Spleen (tissue), 11 donors: ENCODE measurements at regions not wholly inside any gene's neighbourhood (a gene's known extent, or its start where the extent isn't known, plus 50 kb on each side); places are given as distances from the start of the nearest gene placed in this dataset.

Experiments
- DNase-seq: peaks from one replicate; pipeline ENCODE4 v3.0.0-alpha.2; 2020
- H3K27ac ChIP-seq, 8 donors: fragments of 200-600 bp; sonication (generic) in 7 of 8; 1 replicate in 4 of 8; 2 replicates in 4 of 8; pipeline versions ENCODE4 v1.5.0 to v1.8.0; 2016 to 2021; ENCODE audit warnings: inconsistent platforms in 4 of 8, mild to moderate bottlenecking in 4 of 8, moderate library complexity in 1 of 8
- H3K27me3 ChIP-seq, 7 donors: fragments of 200-600 bp; sonication (generic) in 6 of 7; replicated peaks in 1 of 7; 1 replicate in 4 of 7; 2 replicates in 3 of 7; pipeline versions ENCODE4 v1.5.0 to v1.8.0; 2016 to 2021; ENCODE audit warnings: inconsistent platforms in 3 of 7, mild to moderate bottlenecking in 1 of 7
- H3K36me3 ChIP-seq, 6 donors: fragments of 200-600 bp; sonication (generic) in 5 of 6; 1 replicate in 4 of 6; 2 replicates in 2 of 6; pipeline versions ENCODE4 v1.5.0 to v1.8.0; 2016 to 2021; ENCODE audit warnings: inconsistent platforms in 2 of 6
- H3K4me1 ChIP-seq, 6 donors: fragments of 200-600 bp; sonication (generic) in 5 of 6; 1 replicate in 3 of 6; 2 replicates in 3 of 6; pipeline versions ENCODE4 v1.5.0 to v1.8.0; 2016 to 2021; ENCODE audit warnings: inconsistent platforms in 3 of 6
- H3K4me3 ChIP-seq, 8 donors: fragments of 200-600 bp; sonication (generic) in 7 of 8; 1 replicate in 4 of 8; 2 replicates in 4 of 8; pipeline versions ENCODE4 v1.5.0 to v1.8.0; 2016 to 2021; ENCODE audit warnings: inconsistent platforms in 4 of 8, mild to moderate bottlenecking in 4 of 8, moderate library complexity in 2 of 8
- H3K9me3 ChIP-seq, 8 donors: fragments of 200-600 bp; sonication (generic) in 7 of 8; 1 replicate in 4 of 8; 2 replicates in 4 of 8; pipeline versions ENCODE4 v1.5.0 to v1.8.0; 2016 to 2021; ENCODE audit warnings: inconsistent platforms in 4 of 8
- POLR2A ChIP-seq, 3 donors: fragments of 450-650 bp; IDR thresholded peaks; one replicate each; pipeline ENCODE4 v1.5.1; 2017; ENCODE audit warnings: antibody characterized with exemption in 3 of 3, mild to moderate bottlenecking in 1 of 3
- POLR2AphosphoS5 ChIP-seq, 3 donors: sonication (generic); formaldehyde crosslinking; IDR thresholded peaks; one replicate each; pipeline ENCODE4 v1.5.1; 2017; ENCODE audit warnings: antibody characterized with exemption in 3 of 3
- WGBS, 5 donors: extraction: QIAGEN DNeasy Blood & Tissue Kit in 3 of 5; methylation state at CpG; one replicate each; pipeline versions ENCODE4 v1.1.5 to v1.1.7; 2013 to 2018; 5-methylcytosine and 5-hydroxymethylcytosine counted together
- intact Hi-C: fragments of 100-400 bp; cut with DNase I; formaldehyde crosslinking; loops from one replicate; pipeline ENCODE4 v1.15.0; 2023; ENCODE audit warnings: low total_unique reads
- TF ChIP-seq, protein P1 (sequence below), 11 experiments: fragments of 200-600 bp in 7 of 11; fragments of 450-650 bp in 4 of 11; sonication (generic) in 4 of 11; IDR thresholded peaks in 8 of 11; conservative IDR thresholded peaks in 3 of 11; 1 replicate in 7 of 11; 2 replicates in 4 of 11; pipeline versions ENCODE4 v1.4.0 to v1.8.0; 2016 to 2021; ENCODE audit warnings: antibody characterized with exemption in 11 of 11, inconsistent platforms in 4 of 11, mild to moderate bottlenecking in 1 of 11
- donor health status: healthy with polysubstance abuse.
- donor health status: DM: no; HTN: no; CAD: no; lungs with moderate emphysema.
- donor health status: DM: no; HTN: no; CAD: no.
- donor health status: Bipolar disorder and iron deficiency.
- donor health status: healthy.
- donor health status: DM: no; HTN: no; CAD: no.
- donor health status: DM: yes; HTN: yes; CAD: no.

DNA sequence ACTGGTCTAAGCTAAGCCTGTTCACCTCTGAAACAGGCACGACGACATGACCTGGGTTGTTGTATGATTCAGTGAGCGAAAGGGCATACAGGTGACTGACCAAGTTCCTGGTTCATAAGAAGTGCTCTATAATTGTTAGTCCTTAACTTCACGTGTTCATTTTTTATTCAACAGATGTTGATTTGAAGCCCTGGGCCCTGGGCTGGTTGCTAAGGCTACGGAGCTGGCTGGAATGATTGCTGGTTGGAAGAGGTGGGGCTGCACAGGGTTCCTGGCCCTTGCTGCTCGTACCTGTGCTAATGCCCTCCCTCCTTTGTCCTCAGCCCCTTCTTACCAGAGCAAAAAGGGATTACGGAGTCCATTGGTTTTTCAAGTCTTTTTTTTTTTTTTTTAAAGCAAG, 111.3 kb upstream of the CSF3R start:
- intact Hi-C loops = no loop called here
- no peak overlapping the region for H3K27ac ChIP-seq
- no peaks in the 10 kb centered on the region for H3K36me3 ChIP-seq
- TF ChIP-seq POLR2AphosphoS5 (IDR thresholded peaks at IDR 0.05) (no peak), POLR2A (IDR thresholded peaks at IDR 0.05) (no peak)
- TF ChIP-seq, protein P1, sequence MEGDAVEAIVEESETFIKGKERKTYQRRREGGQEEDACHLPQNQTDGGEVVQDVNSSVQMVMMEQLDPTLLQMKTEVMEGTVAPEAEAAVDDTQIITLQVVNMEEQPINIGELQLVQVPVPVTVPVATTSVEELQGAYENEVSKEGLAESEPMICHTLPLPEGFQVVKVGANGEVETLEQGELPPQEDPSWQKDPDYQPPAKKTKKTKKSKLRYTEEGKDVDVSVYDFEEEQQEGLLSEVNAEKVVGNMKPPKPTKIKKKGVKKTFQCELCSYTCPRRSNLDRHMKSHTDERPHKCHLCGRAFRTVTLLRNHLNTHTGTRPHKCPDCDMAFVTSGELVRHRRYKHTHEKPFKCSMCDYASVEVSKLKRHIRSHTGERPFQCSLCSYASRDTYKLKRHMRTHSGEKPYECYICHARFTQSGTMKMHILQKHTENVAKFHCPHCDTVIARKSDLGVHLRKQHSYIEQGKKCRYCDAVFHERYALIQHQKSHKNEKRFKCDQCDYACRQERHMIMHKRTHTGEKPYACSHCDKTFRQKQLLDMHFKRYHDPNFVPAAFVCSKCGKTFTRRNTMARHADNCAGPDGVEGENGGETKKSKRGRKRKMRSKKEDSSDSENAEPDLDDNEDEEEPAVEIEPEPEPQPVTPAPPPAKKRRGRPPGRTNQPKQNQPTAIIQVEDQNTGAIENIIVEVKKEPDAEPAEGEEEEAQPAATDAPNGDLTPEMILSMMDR (IDR thresholded peaks at IDR 0.05 in 8 of 11, conservative IDR thresholded peaks at IDR 0.05 in 3 of 11) = no peak
- H3K4me3 ChIP-seq = no peak overlapping the region
- DNase-seq = no peak
- WGBS, 5 donors = 71 to 84% (median 78%) methylated on average over 7 of the region's 7 CpGs
- no peaks in the 10 kb centered on the region for H3K9me3 ChIP-seq
- peaks cover 0 to 95% (median 20%) of the 10 kb centered on the region in 7 donors for H3K27me3 ChIP-seq
- H3K4me1 ChIP-seq = no peaks in the 10 kb centered on the region

DNA sequence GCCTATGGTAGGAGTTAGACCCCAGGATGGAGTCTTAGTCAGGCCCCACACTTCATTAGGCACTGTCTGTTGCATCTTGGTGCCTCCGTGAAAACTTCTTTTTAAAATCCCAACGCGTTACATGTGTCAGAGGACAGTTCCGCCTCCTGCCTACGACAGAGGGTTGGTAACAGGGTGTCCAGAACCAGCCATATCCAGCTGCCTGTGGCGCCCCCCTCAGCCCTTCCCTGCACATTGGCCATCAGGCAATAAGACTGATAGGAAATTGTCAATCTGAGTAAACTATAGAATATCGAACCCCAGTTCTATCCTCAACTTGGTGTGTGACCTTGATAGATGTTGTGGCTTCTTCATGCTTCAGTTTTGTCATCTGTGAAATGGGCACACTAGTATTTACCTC, 108.6 kb upstream of the CSF3R start:
- no peak overlapping the region for H3K27ac ChIP-seq
- peaks cover 0 to 100% (median 42%) of the 10 kb centered on the region in 7 donors for H3K27me3 ChIP-seq
- DNase-seq = peak; percentile 4
- H3K36me3 ChIP-seq = no peaks in the 10 kb centered on the region
- TF ChIP-seq POLR2A (IDR thresholded peaks at IDR 0.05) (no peak), POLR2AphosphoS5 (IDR thresholded peaks at IDR 0.05) (no peak)
- TF ChIP-seq, protein P1 (IDR thresholded peaks at IDR 0.05 in 8 of 11, conservative IDR thresholded peaks at IDR 0.05 in 3 of 11) = no peak
- H3K4me3 ChIP-seq = no peak overlapping the region
- WGBS, 5 donors = 50 to 69% (median 61%) methylated on average over 7 of the region's 7 CpGs
- intact Hi-C loops = no loop called here
- no peaks in the 10 kb centered on the region for H3K4me1 ChIP-seq
- no peaks in the 10 kb centered on the region for H3K9me3 ChIP-seq

DNA sequence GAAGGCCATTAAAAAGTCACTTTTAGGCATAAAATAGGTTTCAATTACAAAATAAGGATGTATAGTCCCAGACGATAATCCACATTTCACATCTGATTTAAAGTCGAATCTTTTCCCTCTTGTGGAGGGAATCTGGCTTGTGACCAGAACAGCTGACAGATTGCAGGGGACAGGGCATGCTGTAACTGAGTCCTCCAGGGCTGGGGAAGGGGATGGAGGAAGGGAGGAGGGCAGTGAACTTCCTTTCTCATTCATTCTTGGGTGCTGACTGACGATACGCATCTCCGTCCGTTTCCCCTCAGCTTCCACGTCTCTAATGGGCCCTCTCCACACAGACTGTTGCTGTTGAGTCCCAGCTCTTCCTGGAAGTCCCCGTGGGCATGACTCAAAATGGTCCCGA, 108.1 kb upstream of the CSF3R start:
- Histone ChIP-seq H3K4me3 (no peak overlapping the region), H3K27me3 (peaks cover 0 to 100% (median 43%) of the 10 kb centered on the region in 7 donors), H3K9me3 (no peaks in the 10 kb centered on the region), H3K4me1 (no peaks in the 10 kb centered on the region), H3K36me3 (no peaks in the 10 kb centered on the region), H3K27ac (no peak overlapping the region)
- intact Hi-C loops = no loop called here
- DNase-seq = peak; percentile 48
- no peak for TF ChIP-seq POLR2A (IDR thresholded peaks at IDR 0.05)
- TF ChIP-seq, protein P1 (IDR thresholded peaks at IDR 0.05 in 8 of 11, conservative IDR thresholded peaks at IDR 0.05 in 3 of 11) = no peak
- TF ChIP-seq POLR2AphosphoS5 (IDR thresholded peaks at IDR 0.05) = no peak
- 7 to 18% (median 9%) methylated on average over 8 to 9 of the region's 9 CpGs for WGBS, 5 donors

GRCh38 chr1:36590264-36590663, 107.6 kb upstream of the CSF3R start:
- WGBS, 5 donors = 58 to 87% (median 74%) methylated on average over 4 of the region's 4 CpGs
- Histone ChIP-seq H3K27ac (no peak overlapping the region), H3K9me3 (no peaks in the 10 kb centered on the region), H3K4me1 (no peaks in the 10 kb centered on the region), H3K4me3 (no peak overlapping the region), H3K36me3 (no peaks in the 10 kb centered on the region), H3K27me3 (peaks cover 0 to 100% (median 43%) of the 10 kb centered on the region in 7 donors)
- TF ChIP-seq POLR2A (IDR thresholded peaks at IDR 0.05) = no peak
- TF ChIP-seq POLR2AphosphoS5 (IDR thresholded peaks at IDR 0.05) = no peak
- TF ChIP-seq, protein P1 (IDR thresholded peaks at IDR 0.05 in 8 of 11, conservative IDR thresholded peaks at IDR 0.05 in 3 of 11) = no peak
- intact Hi-C loops = no loop called here
- DNase-seq = no peak
